HuH-7 (cell line): ENCODE measurements at regions not wholly inside any gene's neighbourhood (a gene's known extent, or its start where the extent isn't known, plus 50 kb on each side); places are given as distances from the start of the nearest gene placed in this dataset.
"Not testable (repeated sequence)": the region's sequence is repeated elsewhere in the genome, so short reads cannot be mapped to it uniquely, and the experiment has no call there.

Experiments used
- DNase-seq: peaks from one replicate; pipeline ENCODE4 v3.0.0; 2011; ENCODE audit warnings: low spot score

DNA sequence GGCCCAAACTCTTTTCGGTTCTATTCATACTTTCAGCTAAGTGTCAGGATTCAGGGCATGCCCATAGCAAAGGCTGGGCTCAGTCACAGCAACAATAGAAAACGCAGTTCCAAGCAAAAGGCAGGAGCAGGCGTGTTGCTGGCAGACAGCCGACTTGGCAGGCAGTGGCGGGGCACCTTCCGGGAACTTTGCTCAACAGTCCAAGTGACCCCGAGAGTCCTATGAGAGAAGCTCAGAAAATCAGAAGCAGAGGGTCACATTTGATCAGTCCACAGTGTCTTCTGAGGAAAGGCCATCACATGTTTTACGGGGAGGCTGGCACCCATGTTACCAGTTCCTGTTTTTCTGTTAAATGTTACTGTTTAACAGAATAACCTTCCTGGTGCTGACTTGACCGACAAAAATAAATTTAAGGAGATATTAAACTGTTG lies 115.0 kb downstream of the DACT1 start:
- DNase-seq = no peak

- no peak for DNase-seq
Observed at GRCh38 chr14:58755031-58755925, 117.5 kb downstream of the DACT1 start.

DNA sequence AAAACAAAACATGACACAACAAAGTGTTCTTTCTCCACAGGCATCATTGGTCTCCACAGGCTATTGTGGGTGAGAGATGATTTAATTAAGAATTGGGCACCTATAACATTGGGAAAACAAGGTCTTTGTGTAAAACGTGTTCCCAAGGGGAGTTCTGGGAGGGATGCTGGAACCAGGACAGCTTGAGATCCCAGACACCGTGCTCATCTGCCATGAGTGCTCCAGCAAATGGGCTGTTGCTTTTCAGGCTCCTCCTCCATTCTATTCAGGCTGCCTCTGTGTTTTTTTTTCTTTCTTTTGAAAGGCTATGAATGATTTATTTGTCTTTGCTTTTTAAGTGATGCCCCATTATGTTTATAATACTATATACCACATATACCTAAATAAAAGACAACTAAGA lies 122.4 kb downstream of the DACT1 start:
- no peak for DNase-seq

- no peak for DNase-seq
Observed at GRCh38 chr14:58762629-58763028, 124.9 kb downstream of the DACT1 start.

DNA sequence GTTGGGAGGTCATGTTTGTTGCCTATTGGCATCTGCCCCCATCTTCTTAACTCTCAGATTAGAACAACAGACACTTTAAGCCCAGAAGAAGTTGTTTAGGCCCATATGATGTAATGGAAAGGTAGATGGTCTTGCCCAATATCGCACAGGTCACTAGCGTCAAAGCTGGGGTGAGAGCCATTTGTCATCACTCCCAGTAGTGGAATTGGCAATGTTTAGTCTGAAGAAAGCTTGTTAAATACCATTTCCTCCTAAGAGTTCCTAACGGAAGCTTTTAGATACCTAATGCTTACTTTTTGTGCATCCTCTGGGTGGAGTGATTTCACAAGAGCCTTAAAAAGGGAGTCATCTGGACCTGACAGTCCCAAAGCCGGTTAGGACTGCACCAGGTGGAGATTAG lies 125.4 kb downstream of the DACT1 start:
- DNase-seq = no peak

- no peak for DNase-seq
Observed at GRCh38 chr14:58765418-58765831, 127.7 kb downstream of the DACT1 start.

DNA sequence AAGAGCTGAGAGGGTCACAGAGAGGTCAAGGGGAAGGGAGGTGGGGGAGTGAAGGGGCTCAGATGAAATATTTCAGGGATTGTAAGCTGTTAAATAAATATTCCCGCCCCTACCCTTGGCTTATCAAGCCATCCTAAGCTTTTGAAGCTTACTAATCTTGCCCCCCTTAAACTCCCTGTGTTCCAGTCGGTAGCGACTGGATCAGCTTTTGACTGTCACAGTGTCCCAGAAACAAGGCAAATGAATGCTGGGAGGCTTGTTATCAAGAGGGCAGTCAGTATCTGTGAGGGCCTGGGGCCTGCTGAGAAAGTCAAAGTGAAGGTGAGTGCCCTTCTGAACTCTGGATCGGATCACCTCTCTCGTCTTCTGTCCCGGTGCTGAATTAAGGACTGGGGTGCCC lies 128.1 kb downstream of the DACT1 start:
- DNase-seq = no peak

GRCh38 chr14:58769011-58769643 lies 131.4 kb downstream of the DACT1 start:
- no peak for DNase-seq

DNA sequence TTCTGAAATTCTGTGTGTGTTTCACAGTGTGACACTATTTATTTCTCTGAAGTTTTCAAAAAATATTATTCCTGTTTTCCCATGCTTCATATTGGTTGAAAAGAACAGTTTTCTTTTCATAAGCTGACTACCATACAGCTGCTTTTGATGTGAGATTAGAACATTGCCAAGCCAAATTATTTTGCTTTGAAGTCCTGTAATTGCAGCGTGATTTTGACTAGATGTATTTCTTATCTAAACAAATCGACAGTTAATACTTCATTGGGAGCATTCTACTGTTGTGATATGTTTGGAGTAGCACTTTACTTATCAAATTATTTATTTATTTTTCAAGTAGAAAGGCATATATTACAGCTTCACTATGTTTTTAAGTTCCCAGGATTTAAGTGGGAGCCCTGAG lies 132.0 kb downstream of the DACT1 start:
- no peak for DNase-seq

GRCh38 chr14:58770491-58770982 lies 132.8 kb downstream of the DACT1 start:
- DNase-seq = no peak

DNA sequence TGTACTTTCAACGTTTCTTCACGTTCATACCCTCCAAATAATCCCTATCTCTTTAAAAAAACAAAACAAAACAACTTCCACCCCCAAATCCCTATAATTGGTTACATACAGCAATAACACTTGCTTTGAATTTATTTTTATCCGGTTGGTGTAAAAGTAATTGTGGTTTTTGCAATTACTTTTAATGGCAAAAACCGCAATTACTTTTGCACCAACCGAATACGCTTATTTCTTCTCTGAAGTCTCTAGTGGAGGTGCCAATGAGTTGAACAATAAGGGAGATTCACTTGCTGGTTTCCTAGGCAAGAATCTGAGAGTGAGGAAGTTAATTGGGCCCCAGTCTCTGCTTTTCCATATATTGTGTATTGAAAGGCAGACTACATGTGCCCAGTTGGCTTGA lies 133.3 kb downstream of the DACT1 start:
- no peak for DNase-seq

DNA sequence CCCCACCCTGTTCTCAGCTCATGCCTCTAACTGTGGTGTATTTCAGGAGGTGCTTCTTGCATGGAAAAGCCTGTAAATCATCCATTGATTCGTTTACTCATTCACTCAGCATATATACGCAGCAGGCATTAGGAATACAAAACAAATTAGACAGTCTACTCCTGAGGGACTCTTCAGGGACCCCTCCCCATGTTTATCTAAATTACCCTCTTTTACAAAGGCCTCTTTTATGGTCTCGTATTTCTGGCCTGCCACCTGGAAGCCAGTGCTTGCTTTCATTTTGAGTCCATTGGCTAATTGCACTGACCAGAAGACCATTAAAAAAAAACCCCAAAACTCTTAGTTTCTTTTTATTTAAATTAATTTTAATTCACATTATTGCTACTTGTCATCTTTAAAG lies 134.4 kb downstream of the DACT1 start:
- DNase-seq = no peak

DNA sequence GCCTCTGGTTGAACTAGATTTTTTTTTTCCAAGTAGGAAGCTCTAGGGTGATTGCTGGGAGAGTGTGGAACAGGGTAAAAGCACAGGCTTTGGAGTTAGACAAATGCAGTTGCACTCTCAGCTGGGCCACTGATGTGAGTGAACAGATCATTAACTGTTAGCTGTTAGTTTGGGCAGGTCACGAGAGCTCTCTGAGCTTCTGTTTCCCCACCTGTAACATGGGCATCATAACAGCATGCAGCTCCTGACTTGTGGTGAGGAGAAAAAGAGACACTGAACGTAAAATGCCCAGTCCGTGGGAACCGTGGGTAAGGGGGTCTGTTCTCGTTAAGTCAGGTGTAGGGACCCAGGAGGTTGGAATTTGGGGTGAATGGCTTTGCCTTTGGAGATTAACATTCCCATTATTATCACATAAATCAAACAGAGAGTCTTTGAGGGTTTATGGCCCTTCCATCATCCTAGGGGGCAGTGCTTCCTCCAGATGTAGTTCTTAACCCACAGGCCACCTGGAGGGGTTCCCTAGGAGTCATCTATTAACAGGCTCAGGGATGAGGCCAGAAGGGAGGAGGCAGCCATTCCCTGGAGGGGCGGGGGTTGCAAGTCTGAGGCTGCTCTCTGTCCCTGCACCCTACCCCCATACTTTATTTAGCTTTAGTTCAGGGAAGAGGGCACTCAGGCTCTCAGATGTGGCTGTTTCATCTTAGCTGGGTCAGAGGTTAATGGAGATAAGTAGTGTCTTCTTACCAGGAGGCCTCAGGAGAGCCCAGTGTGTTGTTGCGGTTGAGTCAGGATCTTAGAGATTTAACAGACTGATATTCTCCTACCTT lies 135.2 kb downstream of the DACT1 start:
- no peak for DNase-seq

- DNase-seq = no peak
Observed at GRCh38 chr14:58774531-58774930, 136.8 kb downstream of the DACT1 start.

- DNase-seq = not testable (repeated sequence)
Observed at GRCh38 chr14:58775130-58775529, 137.4 kb downstream of the DACT1 start.

GRCh38 chr14:58776516-58776915 lies 138.8 kb downstream of the DACT1 start:
- DNase-seq = no peak

- no peak for DNase-seq
Observed at GRCh38 chr14:58777541-58777979, 139.8 kb downstream of the DACT1 start.

GRCh38 chr14:58778202-58778601 lies 140.4 kb downstream of the DACT1 start:
- no peak for DNase-seq

DNA sequence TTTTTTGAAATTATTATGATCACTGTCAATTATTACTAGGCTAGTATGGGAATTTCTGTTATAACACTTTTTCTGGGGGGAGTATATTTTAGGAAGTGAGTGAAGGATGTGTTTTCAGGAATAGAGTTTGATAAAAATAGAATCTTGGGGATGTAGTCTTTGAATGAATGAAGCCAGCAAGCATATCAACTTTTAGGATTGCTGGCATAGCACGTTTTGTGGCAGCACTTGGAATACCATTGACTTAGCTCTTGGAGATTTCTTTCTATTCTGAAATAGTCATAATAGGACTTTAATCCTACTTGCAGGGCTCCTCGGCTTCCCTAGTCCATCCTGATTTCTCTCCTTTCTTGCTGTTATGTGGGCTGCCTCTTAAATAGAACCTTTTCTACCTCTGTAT lies 141.6 kb downstream of the DACT1 start:
- DNase-seq = no peak

DNA sequence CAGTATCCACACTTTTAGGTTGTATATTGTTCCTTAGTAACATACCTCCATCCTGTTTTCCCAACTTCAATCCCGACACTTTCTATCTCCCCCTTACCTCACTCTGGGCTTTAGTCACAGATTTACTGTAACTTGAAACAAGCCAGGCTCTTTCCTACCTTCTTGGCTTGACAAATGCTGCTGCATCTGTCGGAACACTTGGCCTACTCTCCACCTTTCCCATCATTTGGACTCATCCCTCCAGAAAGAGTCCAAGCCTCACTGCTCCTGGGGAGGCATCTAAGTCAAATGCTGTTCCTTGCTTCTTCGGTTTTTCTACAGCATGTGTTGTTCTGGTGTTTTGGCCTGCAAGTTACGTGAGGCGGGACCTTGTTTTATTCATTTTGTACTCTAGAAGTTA lies 142.4 kb downstream of the DACT1 start:
- DNase-seq = no peak

- no peak for DNase-seq
Observed at GRCh38 chr14:58780605-58781004, 142.8 kb downstream of the DACT1 start.

- no peak for DNase-seq
Observed at GRCh38 chr14:58782011-58782410, 144.2 kb downstream of the DACT1 start.
